ENCODE measurements at regions not wholly inside any gene's neighbourhood (a gene's known extent, or its start where the extent isn't known, plus 50 kb on each side); places are given as distances from the start of the nearest gene placed in this dataset.

GRCh38 chr2:188892636-188893035 lies 81.5 kb upstream of the COL3A1 start:
- H3K4me2 ChIP-seq: no peak overlapping the region
- no peaks in the 10 kb centered on the region for H4K20me1 ChIP-seq (ENCODE audit: insufficient read depth)
- peak overlapping the region; percentile 6 to 16; a peak in 2 of 4 replicates for H3K27ac ChIP-seq (ENCODE audit: low read depth in 2 of 2, low read length in 1 of 2)
- H3K79me2 ChIP-seq (ENCODE audit: insufficient read depth): no peaks in the 10 kb centered on the region
- TF ChIP-seq TCF12 (IDR thresholded peaks at IDR 0.05) (peak; percentile 38; the same call in 1 of the 2 replicates), REST (IDR thresholded peaks at IDR 0.05; ENCODE audit: low read depth, low read length) (no peak), PBX3 (IDR thresholded peaks at IDR 0.05) (no peak)
- H3K4me1 ChIP-seq (ENCODE audit: control insufficient read depth in 1 of 2, insufficient read depth in 2 of 2, low read depth in 1 of 2, low read length in 1 of 2): no peaks in the 10 kb centered on the region
- H2AFZ ChIP-seq (ENCODE audit: low read depth): peak overlapping the region; percentile 77
- no peak overlapping the region for H3K4me3 ChIP-seq (ENCODE audit: low read depth in 2 of 2, low read length in 1 of 2)
- POLR2A ChIA-PET: no interaction called here
- H3K9me3 ChIP-seq: no peaks in the 10 kb centered on the region
- no peaks in the 10 kb centered on the region for H3K27me3 ChIP-seq (ENCODE audit: insufficient read depth)
- no peaks in the 10 kb centered on the region for H3K36me3 ChIP-seq (replicated peaks in 1 of 2; ENCODE audit: control insufficient read depth in 1 of 2, insufficient read depth in 2 of 2, low read length in 1 of 2)
- WGBS (ENCODE audit: low lambda C conversion rate): 59% methylated on average over 1 of the region's 1 CpG
- no peaks in the 10 kb centered on the region for H3F3A ChIP-seq (replicated peaks; ENCODE audit: insufficient read depth)
- H3K9ac ChIP-seq: no peak overlapping the region
- H3K9me2 ChIP-seq: 0 out of 2 replicates have a peak, but pooled peaks cover 3% of the 10 kb centered on the region
- DNase-seq: no peak
- CTCF ChIA-PET: interaction anchor here (1.3 kb wide), 1 partner anchor 9 kb away, joined by 3 read pairs; no protein-coding TSS in a partner anchor

- 36% methylated on average over 2 of the region's 2 CpGs for WGBS (ENCODE audit: low lambda C conversion rate)
- TF ChIP-seq MAX (IDR thresholded peaks at IDR 0.05; ENCODE audit: low read depth) (no peak), NFIC (IDR thresholded peaks at IDR 0.05; ENCODE audit: borderline replicate concordance) (no peak), RFX5 (IDR thresholded peaks at IDR 0.05; ENCODE audit: low read length) (no peak), POLR2AphosphoS5 (IDR thresholded peaks at IDR 0.05; ENCODE audit: low read depth, low read length) (no peak), CHD2 (IDR thresholded peaks at IDR 0.05; ENCODE audit: low read length, partially characterized antibody) (no peak), IRF3 (IDR thresholded peaks at IDR 0.05; ENCODE audit: low read depth, low read length) (no peak), CTCF (IDR thresholded peaks at IDR 0.05) (no peak), RXRA (IDR thresholded peaks at IDR 0.05; ENCODE audit: borderline replicate concordance, low read depth) (no peak), NRF1 (IDR thresholded peaks at IDR 0.05; ENCODE audit: low read depth, low read length) (no peak), FOXJ3 (CRISPR knock-in tag; IDR thresholded peaks at IDR 0.05) (no peak), ZBTB33 (IDR thresholded peaks at IDR 0.05; ENCODE audit: borderline replicate concordance, low read depth) (no peak), TEAD4 (IDR thresholded peaks at IDR 0.05; ENCODE audit: borderline replicate concordance, insufficient read depth) (no peak), GABPA (IDR thresholded peaks at IDR 0.05; ENCODE audit: low read depth) (no peak), EP300 (IDR thresholded peaks at IDR 0.05; ENCODE audit: borderline replicate concordance in 1 of 2, low read depth in 1 of 2, low read length in 1 of 2) (no peak), TCF12 (IDR thresholded peaks at IDR 0.05) (no peak), SIN3A (IDR thresholded peaks at IDR 0.05; ENCODE audit: borderline replicate concordance, low read depth, low read length) (no peak)
These were observed 80.2 kb upstream of the COL3A1 start for GRCh38 chr2:188893972-188894371.

More at GRCh38 chr2:188893972-188894371, 80.2 kb upstream of the COL3A1 start:
- ChIA-PET CTCF (interaction anchor here (1.0 kb wide), 2 partner anchors 29 to 200 kb away, joined by 3 read pairs; no protein-coding TSS in a partner anchor), POLR2A (no interaction called here)
- no peaks in the 10 kb centered on the region for H3F3A ChIP-seq (replicated peaks; ENCODE audit: insufficient read depth)
- no peaks in the 10 kb centered on the region for H3K4me1 ChIP-seq (ENCODE audit: control insufficient read depth in 1 of 2, insufficient read depth in 2 of 2, low read depth in 1 of 2, low read length in 1 of 2)
- no peak overlapping the region for H3K9ac ChIP-seq
- no peak for DNase-seq
- H2AFZ ChIP-seq (ENCODE audit: low read depth): no peak overlapping the region
- no peaks in the 10 kb centered on the region for H3K79me2 ChIP-seq (ENCODE audit: insufficient read depth)
- no peak overlapping the region for H3K27ac ChIP-seq (ENCODE audit: low read depth in 2 of 2, low read length in 1 of 2)
- H3K9me2 ChIP-seq: 0 out of 2 replicates have a peak, but pooled peaks cover 3% of the 10 kb centered on the region
- no peaks in the 10 kb centered on the region for H3K27me3 ChIP-seq (ENCODE audit: insufficient read depth)
- H3K4me3 ChIP-seq (ENCODE audit: low read depth in 2 of 2, low read length in 1 of 2): no peak overlapping the region
- H3K36me3 ChIP-seq (replicated peaks in 1 of 2; ENCODE audit: control insufficient read depth in 1 of 2, insufficient read depth in 2 of 2, low read length in 1 of 2): no peaks in the 10 kb centered on the region
- no peaks in the 10 kb centered on the region for H3K9me3 ChIP-seq
- no peaks in the 10 kb centered on the region for H4K20me1 ChIP-seq (ENCODE audit: insufficient read depth)
- no peak overlapping the region for H3K4me2 ChIP-seq

All from SK-N-SH (cell line).